NCI-H69 (cell line): ENCODE measurements at regions not wholly inside any gene's neighbourhood (a gene's known extent, or its start where the extent isn't known, plus 50 kb on each side); places are given as distances from the start of the nearest gene placed in this dataset.
"Not testable (repeated sequence)": the region's sequence is repeated elsewhere in the genome, so short reads cannot be mapped to it uniquely, and the experiment has no call there.

Experiments
- DNase-seq: peaks from one replicate; lab custom pipeline; 2025; lab: John Stamatoyannopoulos, UW

GRCh38 chr6:119491112-119491511, 141.6 kb upstream of the MAN1A1 start:
- not testable (repeated sequence) for DNase-seq

GRCh38 chr6:119490050-119490449, 140.5 kb upstream of the MAN1A1 start:
- DNase-seq, result not testable (repeated sequence)

DNA sequence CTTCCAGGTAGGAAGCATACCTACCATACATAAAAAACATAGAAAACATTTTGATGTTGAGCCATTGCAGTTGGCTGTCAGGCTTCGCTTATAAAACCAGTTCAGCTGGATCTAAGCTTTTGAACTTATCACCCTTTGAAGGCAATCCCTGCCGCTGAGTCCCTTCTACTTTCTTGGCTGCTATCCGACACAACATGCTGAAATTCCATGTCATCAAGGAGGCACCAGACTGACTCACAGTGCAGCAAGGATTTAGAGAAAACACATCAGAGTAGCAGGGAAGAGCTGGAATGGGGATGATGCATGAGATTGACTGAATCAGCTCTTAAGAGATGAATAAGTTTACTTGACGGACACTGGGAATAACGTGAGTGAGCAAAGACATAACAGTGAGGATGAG, 135.0 kb upstream of the MAN1A1 start:
- no peak for DNase-seq

- no peak for DNase-seq
These were observed 134.3 kb upstream of the MAN1A1 start for GRCh38 chr6:119483908-119484307.

GRCh38 chr6:119482850-119483285, 133.3 kb upstream of the MAN1A1 start:
- DNase-seq, result peak; percentile 47

- DNase-seq, result no peak
These were observed 132.4 kb upstream of the MAN1A1 start for GRCh38 chr6:119481976-119482375.

GRCh38 chr6:119480961-119481497, 131.5 kb upstream of the MAN1A1 start:
- DNase-seq, result no peak

DNA sequence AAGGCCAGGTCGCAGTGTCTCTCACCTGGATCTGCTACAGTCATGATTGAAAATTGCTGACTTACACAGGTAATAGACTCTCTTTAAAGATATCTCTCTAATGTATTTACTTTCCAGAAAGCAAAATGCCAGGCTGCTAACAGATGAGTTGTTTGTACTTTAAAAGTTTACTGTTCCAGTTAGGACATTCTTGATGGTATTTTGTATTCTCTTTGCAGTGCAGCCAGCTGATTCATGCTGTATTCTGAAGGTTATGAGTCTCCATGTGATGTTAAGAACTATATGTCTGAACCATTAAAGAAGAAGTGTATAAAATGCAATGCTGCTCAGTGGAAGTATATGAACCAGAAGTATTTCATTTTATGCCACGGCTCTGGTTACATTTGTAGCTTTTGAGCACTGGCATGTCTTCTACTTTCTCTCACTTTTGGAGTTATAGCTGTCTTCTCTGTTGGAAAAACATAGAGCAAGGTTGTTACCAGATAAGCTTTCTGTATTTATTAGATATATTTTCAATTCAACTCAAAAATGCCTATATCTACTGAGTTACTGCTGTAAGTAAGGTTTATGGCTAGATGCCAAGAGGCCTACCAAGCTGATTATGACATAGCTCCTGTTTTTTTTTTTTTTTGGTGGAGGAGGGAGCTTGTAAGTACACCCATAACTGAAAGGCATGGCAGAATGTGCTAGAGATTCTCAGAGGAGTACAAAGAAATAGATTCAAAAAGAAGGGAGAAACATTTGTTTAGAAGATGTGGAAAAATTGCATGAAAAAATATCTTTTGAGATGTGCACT, 130.5 kb upstream of the MAN1A1 start:
- peak; percentile 76 for DNase-seq

DNA sequence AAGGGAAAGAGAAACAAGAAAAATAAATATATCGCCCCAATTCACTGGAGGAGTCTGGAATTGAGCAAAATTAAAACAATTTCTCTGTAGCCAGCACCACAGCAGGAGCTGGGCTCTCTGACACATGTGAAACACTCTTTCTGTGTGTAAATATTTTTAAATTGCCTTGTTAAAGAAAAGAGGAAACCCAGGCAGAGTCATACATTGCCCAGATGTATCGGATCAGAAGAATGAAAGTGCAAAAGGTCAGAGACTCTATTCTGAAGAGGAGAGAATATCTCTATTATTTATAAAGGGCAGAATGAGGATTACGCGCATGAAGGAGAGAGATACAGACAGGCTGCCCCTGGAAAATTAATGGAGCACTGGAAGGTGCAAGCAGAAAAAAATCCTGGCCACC, 127.0 kb upstream of the MAN1A1 start:
- DNase-seq, result peak; percentile 61

GRCh38 chr6:119476024-119476423, 126.5 kb upstream of the MAN1A1 start:
- DNase-seq, result peak; percentile 49

- no peak for DNase-seq
These were observed 121.5 kb upstream of the MAN1A1 start for GRCh38 chr6:119470893-119471542.

- peak; percentile 29 for DNase-seq
These were observed 118.0 kb upstream of the MAN1A1 start for GRCh38 chr6:119467488-119468081.

GRCh38 chr6:119466226-119466625, 116.7 kb upstream of the MAN1A1 start:
- no peak for DNase-seq

- no peak for DNase-seq
These were observed 113.6 kb upstream of the MAN1A1 start for GRCh38 chr6:119463081-119463626.

DNA sequence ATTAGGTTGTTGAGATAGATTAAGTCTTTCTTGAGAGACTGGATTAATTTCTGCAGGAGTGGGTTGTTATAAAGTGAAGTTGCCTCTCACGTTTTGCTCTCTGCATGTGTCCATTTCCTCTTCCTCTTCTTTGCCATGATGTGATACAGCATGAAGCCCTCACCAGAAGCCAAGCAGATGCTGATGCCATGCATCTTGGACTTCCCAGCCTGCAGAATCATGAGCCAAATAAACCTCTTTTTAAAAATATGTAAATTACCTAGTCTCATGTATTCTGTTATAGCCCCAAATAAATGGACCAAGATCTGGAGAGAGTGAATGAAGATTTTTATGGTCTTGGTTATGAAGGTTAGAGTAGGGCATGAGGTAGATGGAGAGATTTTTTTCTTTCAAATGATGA, 111.6 kb upstream of the MAN1A1 start:
- DNase-seq, result no peak

DNA sequence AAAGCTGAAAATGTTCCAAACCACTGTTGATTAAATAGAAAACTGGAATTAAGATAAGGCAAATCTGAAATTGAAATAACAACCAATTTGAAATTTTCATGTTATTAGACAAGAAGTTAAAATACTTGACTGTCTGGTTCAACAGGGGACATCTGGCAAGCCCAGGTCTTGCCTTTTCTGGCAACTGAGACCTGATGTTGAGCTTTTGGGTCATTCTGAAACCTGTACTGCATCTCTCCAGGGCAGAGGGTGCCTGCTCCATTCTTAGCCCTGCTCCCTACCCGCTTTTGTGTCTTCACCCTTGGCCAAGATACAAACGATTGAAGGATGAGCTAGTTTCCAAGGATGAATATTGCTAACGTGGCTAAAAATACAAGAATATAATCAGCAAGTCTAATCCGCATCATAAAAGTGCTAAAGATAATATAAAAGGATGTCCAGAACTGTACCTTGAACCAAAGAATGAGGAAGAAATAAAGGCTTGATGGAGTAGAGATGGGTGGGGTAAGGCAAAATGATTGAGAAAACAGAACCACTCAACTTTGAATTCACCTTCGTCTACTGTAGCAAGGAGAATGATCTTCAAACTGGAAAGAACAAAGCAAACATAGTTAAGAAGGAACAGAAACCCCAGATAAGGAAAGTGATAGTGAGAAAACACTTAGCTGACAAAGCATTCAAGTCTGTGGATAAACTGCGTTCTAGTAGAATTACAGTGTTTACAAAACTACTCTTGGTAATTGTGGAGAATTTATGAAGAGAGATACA, 109.8 kb upstream of the MAN1A1 start:
- no peak for DNase-seq

- DNase-seq, result no peak
These were observed 105.2 kb upstream of the MAN1A1 start for GRCh38 chr6:119454714-119455113.

DNA sequence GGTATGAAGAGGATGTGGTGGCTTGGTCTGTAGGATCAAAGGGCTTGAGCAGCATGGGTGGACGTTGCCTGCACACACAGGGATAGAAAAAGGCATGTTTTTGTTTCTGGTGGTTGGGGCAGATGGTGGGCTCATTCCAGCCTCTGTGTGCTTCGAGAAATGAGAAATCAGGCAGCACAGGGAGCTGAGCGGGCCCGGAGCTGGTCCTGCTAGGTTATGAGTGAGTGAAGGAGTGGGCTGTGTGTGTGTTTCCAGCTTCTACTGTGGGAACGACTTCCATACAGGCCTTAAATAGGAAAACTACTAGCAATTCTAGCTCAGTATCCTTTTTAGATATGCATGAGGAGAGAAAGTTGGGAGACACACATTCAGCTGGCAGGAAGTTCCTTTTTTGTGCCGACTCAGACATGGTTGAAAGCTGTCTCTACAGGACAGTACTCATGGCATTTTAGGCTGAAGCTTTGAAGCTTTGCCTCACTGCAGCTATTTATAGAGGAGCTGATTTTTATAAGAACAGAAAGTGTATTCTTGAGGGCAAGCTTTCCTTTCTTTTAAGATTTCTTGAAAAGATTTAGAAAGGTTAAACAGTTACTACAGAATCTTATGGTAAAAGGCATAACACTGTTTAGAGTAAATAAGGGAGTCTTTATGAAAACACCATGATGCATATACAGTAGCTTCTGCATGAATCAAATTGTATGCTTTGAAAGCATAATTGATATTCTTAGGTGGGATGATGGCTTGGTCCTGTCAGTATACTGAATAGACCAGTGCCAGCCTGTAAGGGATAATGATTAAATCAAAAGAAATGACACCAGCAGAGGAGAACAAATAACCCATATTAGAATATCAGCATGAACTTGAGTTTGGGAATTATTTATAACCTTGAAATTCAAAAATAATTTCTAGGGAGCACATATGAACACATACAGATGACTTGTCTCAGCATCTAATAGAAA, 104.0 kb upstream of the MAN1A1 start:
- no peak for DNase-seq

GRCh38 chr6:119449331-119450156, 100.0 kb upstream of the MAN1A1 start:
- DNase-seq, result no peak

- no peak for DNase-seq
These were observed 98.4 kb upstream of the MAN1A1 start for GRCh38 chr6:119447921-119448320.
